Gastroesophageal sphincter (tissue), 3 donors: ENCODE measurements at regions not wholly inside any gene's neighbourhood (a gene's known extent, or its start where the extent isn't known, plus 50 kb on each side); places are given as distances from the start of the nearest gene placed in this dataset.

ENCODE experiments used
- CTCF ChIP-seq, 4 experiments: fragments of 200-600 bp in 2 of 4; fragments of 450-650 bp in 2 of 4; sonication (generic) in 1 of 4; IDR thresholded peaks; one replicate each; pipeline ENCODE4 v1.5.1; 2017 to 2019; ENCODE audit warnings: antibody characterized with exemption in 4 of 4, mild to moderate bottlenecking in 2 of 4, moderate library complexity in 2 of 4
- EP300 ChIP-seq: sonication (generic); formaldehyde crosslinking; IDR thresholded peaks from one replicate; pipeline ENCODE4 v1.6.1; 2017; ENCODE audit warnings: antibody characterized with exemption, mild to moderate bottlenecking
- POLR2A ChIP-seq, 2 donors: fragments of 450-650 bp; IDR thresholded peaks; one replicate each; pipeline ENCODE4 v1.6.1; 2017; ENCODE audit warnings: antibody characterized with exemption in 2 of 2, mild to moderate bottlenecking in 2 of 2, moderate library complexity in 1 of 2
- POLR2AphosphoS5 ChIP-seq: sonication (generic); formaldehyde crosslinking; IDR thresholded peaks from one replicate; pipeline ENCODE4 v1.6.1; 2017; ENCODE audit warnings: antibody characterized with exemption

- no peak for TF ChIP-seq CTCF (IDR thresholded peaks at IDR 0.05)
- no peak for TF ChIP-seq POLR2A (IDR thresholded peaks at IDR 0.05)
- TF ChIP-seq POLR2AphosphoS5: no peak
- TF ChIP-seq EP300: no peak
Observed at GRCh38 chr9:24189986-24190385, 355.7 kb downstream of the IZUMO3 start.
